SK-N-SH (cell line): ENCODE measurements at regions not wholly inside any gene's neighbourhood (a gene's known extent, or its start where the extent isn't known, plus 50 kb on each side); places are given as distances from the start of the nearest gene placed in this dataset.

Experiments used
- CTCF ChIP-seq: fragments of 200-600 bp; sonication (generic); IDR thresholded peaks from 2 replicates; pipeline ENCODE4 v1.6.1; 2017; ENCODE audit warnings: antibody characterized with exemption, mild to moderate bottlenecking, moderate library complexity
- EP300 ChIP-seq, 2 experiments: IDR thresholded peaks; 2 replicates each; pipeline versions ENCODE4 v1.4.0 to v1.6.1; 2012; ENCODE audit warnings: borderline replicate concordance in 1 of 2, low read depth in 1 of 2, low read length in 1 of 2
- EZH2phosphoT487 ChIP-seq: fragments of 200-600 bp; sonication (generic); IDR thresholded peaks from 2 replicates; pipeline ENCODE4 v1.6.1; 2017; ENCODE audit warnings: low read depth, mixed run types, mild to moderate bottlenecking, antibody characterized with exemption, moderate library complexity, borderline replicate concordance
- MAX ChIP-seq: IDR thresholded peaks from 2 replicates; pipeline ENCODE4 v1.4.0; 2012; ENCODE audit warnings: low read depth
- NRF1 ChIP-seq: IDR thresholded peaks from 2 replicates; pipeline ENCODE4 v1.6.1; 2012; ENCODE audit warnings: low read depth, mild to moderate bottlenecking, low read length
- POLR2AphosphoS5 ChIP-seq: IDR thresholded peaks from 2 replicates; pipeline ENCODE4 v1.6.1; 2012; ENCODE audit warnings: low read depth, low read length
- RAD21 ChIP-seq: IDR thresholded peaks from 2 replicates; pipeline ENCODE4 v1.6.1; 2012; ENCODE audit warnings: mild to moderate bottlenecking, low read length
- RCOR1 ChIP-seq: fragments of 150-350 bp; IDR thresholded peaks from 2 replicates; pipeline ENCODE4 v1.6.1; 2017; ENCODE audit warnings: antibody characterized with exemption, low read length
- RFX5 ChIP-seq: IDR thresholded peaks from 2 replicates; pipeline ENCODE4 v1.6.1; 2012; ENCODE audit warnings: mild to moderate bottlenecking, improper control_type of control experiment, low read length
- SMC3 ChIP-seq: IDR thresholded peaks from 2 replicates; pipeline ENCODE4 v1.6.1; 2012; ENCODE audit warnings: low read depth, low read length, improper control_type of control experiment
- YY1 ChIP-seq: IDR thresholded peaks from 2 replicates; pipeline ENCODE4 v1.4.0; 2012; ENCODE audit warnings: low read depth, mild to moderate bottlenecking
- TF ChIP-seq, protein P1 (sequence below): fragments of 150-350 bp; IDR thresholded peaks from 2 replicates; pipeline ENCODE4 v1.6.1; 2017; ENCODE audit warnings: antibody characterized with exemption, low read length, low read depth, borderline replicate concordance

- TF ChIP-seq CTCF (no peak), EZH2phosphoT487 (no peak), NRF1 (no peak), MAX (no peak), RAD21 (no peak), POLR2AphosphoS5 (no peak), EP300 (IDR thresholded peaks at IDR 0.05; ENCODE audit: borderline replicate concordance in 1 of 2, low read depth in 1 of 2, low read length in 1 of 2) (no peak), RFX5 (no peak), SMC3 (no peak), YY1 (no peak), RCOR1 (no peak)
- TF ChIP-seq, protein P1, sequence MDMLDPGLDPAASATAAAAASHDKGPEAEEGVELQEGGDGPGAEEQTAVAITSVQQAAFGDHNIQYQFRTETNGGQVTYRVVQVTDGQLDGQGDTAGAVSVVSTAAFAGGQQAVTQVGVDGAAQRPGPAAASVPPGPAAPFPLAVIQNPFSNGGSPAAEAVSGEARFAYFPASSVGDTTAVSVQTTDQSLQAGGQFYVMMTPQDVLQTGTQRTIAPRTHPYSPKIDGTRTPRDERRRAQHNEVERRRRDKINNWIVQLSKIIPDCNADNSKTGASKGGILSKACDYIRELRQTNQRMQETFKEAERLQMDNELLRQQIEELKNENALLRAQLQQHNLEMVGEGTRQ: no peak
Measured at GRCh38 chr11:129733981-129734380, 81.7 kb upstream of the TMEM45B start.
